ENCODE measurements at regions not wholly inside any gene's neighbourhood (a gene's known extent, or its start where the extent isn't known, plus 50 kb on each side); places are given as distances from the start of the nearest gene placed in this dataset.

GRCh38 chr20:11682285-11682684 is 235.4 kb upstream of the BTBD3 start:
- TF ChIP-seq REST (IDR thresholded peaks at IDR 0.05; ENCODE audit: low read depth) (no peak), EZH2phosphoT487 (IDR thresholded peaks at IDR 0.05; ENCODE audit: borderline replicate concordance) (no peak), CBX3 (IDR thresholded peaks at IDR 0.05; ENCODE audit: low read depth) (no peak), ZNF274 (IDR thresholded peaks at IDR 0.05; ENCODE audit: low read depth, low read length) (no peak), SRF (IDR thresholded peaks at IDR 0.05; ENCODE audit: low read depth) (no peak), SP1 (IDR thresholded peaks at IDR 0.05; ENCODE audit: low read depth) (no peak), ZBTB33 (IDR thresholded peaks at IDR 0.05; ENCODE audit: extremely low read depth, insufficient replicate concordance, low read length) (no peak), FOSL1 (IDR thresholded peaks at IDR 0.05; ENCODE audit: low read depth) (no peak), MAX (IDR thresholded peaks at IDR 0.05) (no peak), SIN3A (IDR thresholded peaks at IDR 0.05; ENCODE audit: low read depth) (no peak), CEBPB (IDR thresholded peaks at IDR 0.05; ENCODE audit: low read depth) (no peak), EZH2 (IDR thresholded peaks at IDR 0.05) (no peak), POLR2AphosphoS5 (IDR thresholded peaks at IDR 0.05; ENCODE audit: low read depth, low read length) (no peak), ELF1 (IDR thresholded peaks at IDR 0.05; ENCODE audit: borderline replicate concordance, low read depth) (no peak), YY1 (IDR thresholded peaks at IDR 0.05; ENCODE audit: extremely low read depth, insufficient replicate concordance, low read depth, low read length) (no peak), RAD21 (IDR thresholded peaks at IDR 0.05; ENCODE audit: low read depth) (no peak), TCF7L2 (IDR thresholded peaks at IDR 0.05; ENCODE audit: borderline replicate concordance, extremely low read depth, insufficient read depth, insufficient read length) (no peak)
- H3K9me2 ChIP-seq (ENCODE audit: insufficient read depth): no peaks in the 10 kb centered on the region
- POLR2A ChIA-PET: no interaction called here
- H3K79me2 ChIP-seq (ENCODE audit: insufficient read depth, low read length): no peaks in the 10 kb centered on the region
- RAD21 ChIA-PET (ENCODE audit: low non-redundant PET in 1 of 2, low total read pairs in 2 of 2, uncharacterized antibody in 2 of 2, unreplicated experiment in 2 of 2): no interaction called here
- H2AFZ ChIP-seq (ENCODE audit: low read depth, low read length, poor library complexity, severe bottlenecking): no peak overlapping the region
- H3K9ac ChIP-seq (ENCODE audit: low read length): no peak overlapping the region
- no peaks in the 10 kb centered on the region for H4K20me1 ChIP-seq (ENCODE audit: insufficient read depth)
- ATAC-seq: no peak
- no peak for DNase-seq (ENCODE audit: low read depth, low spot score)
- no peak overlapping the region for H3K27ac ChIP-seq (ENCODE audit: low read depth, low read length)
- no peak overlapping the region for H3K4me2 ChIP-seq (ENCODE audit: low read length)
- BruUV-seq (replicated peaks): no TSS peak
- no peaks in the 10 kb centered on the region for H3K4me1 ChIP-seq (ENCODE audit: control insufficient read depth in 1 of 2, insufficient read depth in 2 of 2, low read length in 2 of 2)
- H3K27me3 ChIP-seq (ENCODE audit: insufficient read depth, low read length): no peaks in the 10 kb centered on the region
- H3K9me3 ChIP-seq (ENCODE audit: control insufficient read depth in 1 of 2, insufficient read depth in 1 of 2, low read depth in 1 of 2, low read length in 2 of 2): no peaks in the 10 kb centered on the region
- intact Hi-C loops (cut with micrococcal nuclease): no loop called here
- H3K36me3 ChIP-seq (ENCODE audit: control insufficient read depth in 1 of 2, insufficient read depth in 2 of 2, low read length in 2 of 2): no peaks in the 10 kb centered on the region
- CTCF ChIA-PET: no interaction called here
- no peak overlapping the region for H3K4me3 ChIP-seq (replicated peaks in 1 of 2; ENCODE audit: low read depth in 1 of 2, low read length in 2 of 2)
